Fibroblast of villous mesenchyme (primary cell): ENCODE measurements at regions not wholly inside any gene's neighbourhood (a gene's known extent, or its start where the extent isn't known, plus 50 kb on each side); places are given as distances from the start of the nearest gene placed in this dataset.

ENCODE experiments used
- DNase-seq: peaks from one replicate; pipeline ENCODE4 v3.0.0-alpha.2; 2010; ENCODE audit warnings: low read depth
- H3K4me3 ChIP-seq: 2 replicates; pipeline ENCODE4 v1.5.1; 2011; ENCODE audit warnings: low read depth, mild to moderate bottlenecking, low read length
- CTCF ChIP-seq: IDR thresholded peaks from 2 replicates; pipeline ENCODE4 v1.5.1; 2012; ENCODE audit warnings: low read depth, mild to moderate bottlenecking, low read length; ENCODE audit not compliant: insufficient read depth

GRCh38 chr2:58950795-58951462 is 709.8 kb upstream of the FANCL start:
- no peak overlapping the region for H3K4me3 ChIP-seq

GRCh38 chr2:58939388-58939787 is 698.3 kb upstream of the FANCL start:
- TF ChIP-seq CTCF, result no peak
- peak; percentile 91 for DNase-seq
- H3K4me3 ChIP-seq, result no peak overlapping the region

More at GRCh38 chr2:58950795-58951462, 709.8 kb upstream of the FANCL start:
- DNase-seq, result no peak
- TF ChIP-seq CTCF, result no peak

- no peak overlapping the region for H3K4me3 ChIP-seq
- TF ChIP-seq CTCF, result no peak
- no peak for DNase-seq
Observed at GRCh38 chr2:58938988-58939387, 697.9 kb upstream of the FANCL start.

GRCh38 chr2:58932801-58933200 is 691.7 kb upstream of the FANCL start:
- no peak for DNase-seq
- TF ChIP-seq CTCF, result no peak
- no peak overlapping the region for H3K4me3 ChIP-seq

GRCh38 chr2:58930537-58930936 is 689.4 kb upstream of the FANCL start:
- no peak for TF ChIP-seq CTCF
- no peak overlapping the region for H3K4me3 ChIP-seq
- no peak for DNase-seq

- DNase-seq, result no peak
- H3K4me3 ChIP-seq, result no peak overlapping the region
- TF ChIP-seq CTCF, result no peak
Observed at GRCh38 chr2:58928973-58929372, 687.8 kb upstream of the FANCL start.

- peak; percentile 18 for DNase-seq
- no peak overlapping the region for H3K4me3 ChIP-seq
- TF ChIP-seq CTCF, result no peak
Observed at GRCh38 chr2:58928391-58928790, 687.3 kb upstream of the FANCL start.
